T-helper 17 cell (primary cell): ENCODE measurements at regions not wholly inside any gene's neighbourhood (a gene's known extent, or its start where the extent isn't known, plus 50 kb on each side); places are given as distances from the start of the nearest gene placed in this dataset.

Experiments
- ATAC-seq: fragments of 150-1000 bp; cut with Tn5 transposase; 2 replicates; pipeline ENCODE4 v1.10.0; 2021; ENCODE audit warnings: mild to moderate bottlenecking, moderate library complexity
- DNase-seq, 3 donors: peaks; one replicate each; pipeline versions ENCODE4 v3.0.0 to v3.0.0-alpha.2; 2020 to 2021
- H3K9me3 ChIP-seq: one replicate; pipeline ENCODE4 v1.7.0; 2013; ENCODE audit warnings: low read length, mild to moderate bottlenecking; ENCODE audit not compliant: control insufficient read depth, poor library complexity, severe bottlenecking
- H3K27ac Mint-ChIP-seq: one replicate; pipeline ENCODE4 v1.8.0; 2022; ENCODE audit warnings: mild to moderate bottlenecking, moderate library complexity, mixed read lengths
- H3K27me3 Mint-ChIP-seq: one replicate; pipeline ENCODE4 v1.8.0; 2022; ENCODE audit warnings: mixed read lengths
- H3K36me3 Mint-ChIP-seq: one replicate; pipeline ENCODE4 v1.8.0; 2022; ENCODE audit warnings: low read depth, mixed read lengths
- H3K4me1 Mint-ChIP-seq: one replicate; pipeline ENCODE4 v1.8.0; 2022; ENCODE audit warnings: mild to moderate bottlenecking, mixed read lengths
- H3K4me3 Mint-ChIP-seq: one replicate; pipeline ENCODE4 v1.8.0; 2022; ENCODE audit warnings: mild to moderate bottlenecking, moderate library complexity, mixed read lengths

DNA sequence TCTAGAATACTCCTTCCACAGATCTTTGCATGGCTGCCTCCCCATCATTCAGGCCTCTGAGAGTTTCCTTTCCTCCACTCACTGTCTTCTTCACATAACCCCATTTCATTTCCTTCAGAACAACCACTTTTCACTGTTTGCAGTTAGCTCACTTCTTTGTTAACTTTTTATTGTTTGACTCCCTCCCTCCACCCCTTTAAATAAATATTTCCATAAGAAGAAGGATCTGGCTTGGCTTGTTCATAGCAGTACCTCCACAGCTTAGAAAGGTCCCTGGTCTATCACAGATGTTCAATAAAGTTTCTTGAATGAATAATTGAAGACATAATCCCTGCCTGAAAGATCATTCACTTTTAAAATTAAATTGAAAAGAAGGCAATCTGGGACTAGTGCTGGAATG, 661.6 kb downstream of the ACTL7B start:
- no peak overlapping the region for H3K27ac Mint-ChIP-seq
- no peaks in the 10 kb centered on the region for H3K9me3 ChIP-seq
- no peaks in the 10 kb centered on the region for H3K36me3 Mint-ChIP-seq
- H3K4me3 Mint-ChIP-seq: no peak overlapping the region
- DNase-seq (no peak), ATAC-seq (no peak)
- H3K4me1 Mint-ChIP-seq: no peaks in the 10 kb centered on the region
- no peaks in the 10 kb centered on the region for H3K27me3 Mint-ChIP-seq

DNA sequence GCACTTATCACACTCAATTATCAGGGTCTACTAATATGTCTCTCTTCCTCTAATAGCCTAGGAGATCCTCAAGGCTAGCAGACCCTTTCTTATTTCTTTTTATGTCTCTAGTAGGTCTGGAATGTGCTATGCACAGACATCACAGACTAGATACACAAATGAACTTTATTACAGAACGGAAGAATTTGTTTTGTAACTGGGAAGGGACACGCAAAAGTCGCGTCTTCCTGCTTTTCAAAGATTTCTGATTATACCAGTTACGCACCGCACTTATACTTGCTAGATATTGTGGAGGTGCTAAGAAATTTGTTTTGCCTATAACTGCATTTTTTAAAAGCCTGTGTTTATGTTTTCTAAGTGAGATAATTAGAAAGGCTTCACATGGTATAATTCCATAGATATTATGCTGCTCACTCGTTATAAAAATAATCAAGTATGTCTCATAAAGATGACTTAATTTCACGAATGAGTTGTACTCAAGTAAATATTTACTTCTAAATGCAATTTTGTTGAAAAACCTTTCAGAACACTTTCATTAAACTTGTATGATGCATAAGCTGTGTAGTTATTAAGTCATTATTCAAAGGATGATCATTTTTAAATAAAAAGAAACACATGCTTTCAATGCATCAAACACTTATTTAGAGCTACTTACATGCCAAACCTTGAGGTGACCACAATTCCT, 662.6 kb downstream of the ACTL7B start:
- no peaks in the 10 kb centered on the region for H3K9me3 ChIP-seq
- ATAC-seq (no peak), DNase-seq (no peak)
- Mint-ChIP-seq H3K27ac (no peak overlapping the region), H3K27me3 (no peaks in the 10 kb centered on the region), H3K4me3 (no peak overlapping the region), H3K36me3 (no peaks in the 10 kb centered on the region), H3K4me1 (no peaks in the 10 kb centered on the region)

DNA sequence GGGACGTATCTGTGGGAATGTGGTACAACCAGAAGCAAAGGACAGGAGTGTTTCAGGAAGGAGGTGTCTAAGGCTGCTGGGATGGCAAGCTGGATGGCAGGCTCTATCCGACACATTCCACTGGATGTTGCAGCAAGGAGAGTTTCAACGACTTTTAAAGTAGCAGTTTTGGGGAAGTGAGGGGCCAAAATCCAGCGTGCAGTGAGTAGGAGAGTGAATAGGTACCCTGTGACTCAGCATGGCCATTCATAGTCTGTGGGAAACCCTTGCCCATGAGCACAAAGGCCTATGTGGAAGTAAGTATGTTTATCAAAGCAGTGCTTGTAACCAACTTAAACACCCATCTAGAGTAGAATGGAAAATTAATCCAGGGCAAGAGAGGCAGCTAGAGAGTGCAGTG, 664.7 kb downstream of the ACTL7B start:
- Mint-ChIP-seq H3K4me1 (no peaks in the 10 kb centered on the region), H3K36me3 (no peaks in the 10 kb centered on the region), H3K27me3 (no peaks in the 10 kb centered on the region), H3K4me3 (no peak overlapping the region), H3K27ac (no peak overlapping the region)
- no peak for ATAC-seq
- no peak for DNase-seq
- no peaks in the 10 kb centered on the region for H3K9me3 ChIP-seq

DNA sequence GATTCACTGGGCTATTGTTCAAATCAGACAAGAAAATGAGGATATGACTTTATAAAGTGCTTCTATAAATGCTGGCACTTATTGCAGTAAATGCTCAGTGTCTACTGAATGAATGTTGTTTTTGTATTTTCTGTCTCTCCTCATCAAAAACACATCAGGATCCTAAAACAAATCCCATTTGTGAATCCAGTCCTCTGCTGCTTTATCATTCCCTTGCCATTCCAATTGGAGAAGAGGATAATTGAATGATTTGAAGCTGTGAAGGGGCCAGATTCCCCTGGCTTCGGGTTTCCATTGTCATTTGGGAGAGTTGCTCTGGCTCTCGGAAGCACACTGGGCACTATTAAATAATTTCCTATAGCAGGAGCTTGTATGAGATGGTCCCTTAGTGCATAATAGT, 666.8 kb downstream of the ACTL7B start:
- Mint-ChIP-seq H3K4me3 (no peak overlapping the region), H3K27ac (no peak overlapping the region), H3K36me3 (no peaks in the 10 kb centered on the region), H3K27me3 (no peaks in the 10 kb centered on the region), H3K4me1 (no peaks in the 10 kb centered on the region)
- no peak for ATAC-seq
- no peak for DNase-seq
- H3K9me3 ChIP-seq: no peaks in the 10 kb centered on the region

DNA sequence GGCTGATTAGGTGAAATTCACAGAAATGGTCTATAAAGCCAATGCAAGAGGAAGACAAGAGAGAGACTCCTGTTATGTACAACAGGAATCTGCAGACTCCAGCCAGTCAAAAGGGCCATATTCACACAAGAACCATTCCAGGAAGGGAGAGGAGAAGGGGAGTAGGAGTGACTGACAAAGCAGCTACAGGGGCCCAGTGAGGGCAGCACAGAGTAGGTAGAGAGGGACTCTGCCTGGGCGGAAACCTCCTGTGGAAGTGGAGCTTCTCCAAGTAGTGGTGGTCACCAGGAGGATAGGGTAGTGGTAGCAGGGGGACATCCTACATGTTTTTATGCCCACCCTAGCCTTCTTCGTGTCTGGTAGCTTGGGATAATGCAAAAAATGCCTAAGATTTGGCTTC, 667.3 kb downstream of the ACTL7B start:
- Mint-ChIP-seq H3K27ac (no peak overlapping the region), H3K4me1 (no peaks in the 10 kb centered on the region), H3K27me3 (no peaks in the 10 kb centered on the region), H3K4me3 (no peak overlapping the region), H3K36me3 (no peaks in the 10 kb centered on the region)
- no peaks in the 10 kb centered on the region for H3K9me3 ChIP-seq
- DNase-seq (no peak), ATAC-seq (no peak)

DNA sequence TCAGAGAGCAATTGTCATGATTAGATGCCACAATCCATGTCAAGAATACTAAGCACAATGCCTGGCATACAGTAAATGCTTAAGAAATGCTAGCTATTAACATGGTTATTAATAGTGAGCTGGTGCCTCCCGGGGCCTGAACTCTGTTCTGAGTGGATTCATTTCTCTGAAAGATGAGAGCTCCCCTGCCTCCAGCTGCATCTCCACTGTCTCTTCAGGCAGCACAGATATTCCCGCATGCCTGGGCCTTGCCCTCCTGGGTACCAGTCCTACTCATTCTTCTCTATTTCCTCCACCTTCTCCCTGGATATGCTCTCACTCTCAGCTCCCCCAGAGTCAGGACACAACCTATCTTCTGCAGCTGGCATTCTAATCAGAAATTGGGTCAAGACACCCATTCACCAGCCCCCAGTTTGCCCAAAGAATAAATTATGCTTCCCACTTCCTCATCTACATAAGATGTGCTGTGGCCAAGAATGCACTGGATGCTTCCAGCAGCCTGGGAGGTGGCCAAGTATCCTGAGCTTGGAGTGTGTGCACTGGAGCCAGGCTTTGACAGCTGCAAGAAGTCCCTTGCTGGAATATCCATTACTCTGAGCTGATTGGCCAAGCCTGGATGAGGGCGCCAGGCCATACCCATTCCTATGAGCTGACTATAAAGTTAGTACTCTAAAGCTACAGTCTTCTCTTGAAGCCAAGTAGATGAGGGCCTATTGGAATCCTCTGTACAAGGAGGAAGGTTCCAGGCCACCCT, 669.0 kb downstream of the ACTL7B start:
- Mint-ChIP-seq H3K4me3 (no peak overlapping the region), H3K4me1 (no peaks in the 10 kb centered on the region), H3K27ac (no peak overlapping the region), H3K27me3 (no peaks in the 10 kb centered on the region), H3K36me3 (no peaks in the 10 kb centered on the region)
- no peaks in the 10 kb centered on the region for H3K9me3 ChIP-seq
- no peak for ATAC-seq
- DNase-seq: no peak

DNA sequence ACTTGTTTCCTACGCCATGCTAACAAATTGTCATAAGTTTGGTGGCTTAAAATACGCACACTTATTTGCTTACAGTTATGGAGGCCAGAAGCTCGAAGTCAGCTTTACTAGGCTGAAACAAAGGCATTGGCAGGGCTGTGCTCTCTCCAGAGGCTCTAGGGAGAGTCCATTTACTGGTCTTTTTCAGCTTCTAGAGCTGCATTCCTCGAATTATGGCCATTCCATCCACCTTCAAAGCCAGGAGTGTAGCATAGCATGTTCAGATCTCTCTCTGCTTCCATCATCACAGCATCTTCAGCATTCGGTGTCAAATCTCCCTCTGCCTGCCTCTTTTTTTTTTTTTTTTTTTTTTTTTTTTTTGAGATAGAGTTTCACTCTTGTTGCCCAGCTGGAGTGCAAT, 670.2 kb downstream of the ACTL7B start:
- no peak overlapping the region for H3K27ac Mint-ChIP-seq
- H3K4me3 Mint-ChIP-seq: no peak overlapping the region
- DNase-seq (no peak), ATAC-seq (no peak)
- no peaks in the 10 kb centered on the region for H3K36me3 Mint-ChIP-seq
- no peaks in the 10 kb centered on the region for H3K9me3 ChIP-seq
- H3K4me1 Mint-ChIP-seq: no peaks in the 10 kb centered on the region
- no peaks in the 10 kb centered on the region for H3K27me3 Mint-ChIP-seq

DNA sequence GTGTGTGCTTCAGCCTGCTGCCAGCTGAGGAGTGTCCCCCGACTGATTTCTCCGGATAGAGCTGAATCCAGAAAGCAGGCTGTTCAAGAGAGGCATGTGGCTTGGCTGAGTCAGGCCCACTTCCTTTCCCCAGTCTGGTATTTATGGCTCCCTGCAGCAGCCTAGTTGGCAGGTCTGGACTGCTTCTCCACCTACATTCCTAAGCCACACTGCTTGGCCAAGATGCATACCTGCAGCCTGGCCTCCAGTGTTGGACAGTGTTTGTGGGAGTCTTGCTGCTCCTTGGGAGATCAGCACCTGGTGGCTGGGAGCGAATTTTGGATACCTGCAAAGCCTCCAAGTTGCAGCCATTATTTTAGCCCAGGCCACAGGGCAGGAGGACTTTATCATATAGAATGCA, 670.8 kb downstream of the ACTL7B start:
- Mint-ChIP-seq H3K27ac (no peak overlapping the region), H3K4me3 (no peak overlapping the region)
- DNase-seq: no peak

DNA sequence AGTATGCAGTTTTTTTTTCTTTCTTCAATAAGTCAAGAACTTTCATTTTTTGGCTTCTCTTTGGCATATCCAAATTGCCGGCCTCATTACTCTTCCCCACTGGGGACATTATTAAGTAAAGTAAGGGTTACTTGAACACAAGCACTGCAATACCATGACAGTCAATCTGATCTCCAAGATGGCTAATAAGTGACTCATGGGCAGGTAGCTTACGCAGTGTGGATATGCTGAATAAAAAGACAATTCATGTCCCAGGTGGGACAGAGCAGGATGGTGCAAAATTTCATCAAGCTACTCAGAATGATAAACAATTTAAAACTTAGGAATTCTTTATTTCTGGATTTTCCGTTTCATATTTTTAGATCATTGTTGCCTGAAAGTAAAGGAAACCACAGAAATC, 671.8 kb downstream of the ACTL7B start:
- no peaks in the 10 kb centered on the region for H3K27me3 Mint-ChIP-seq
- ATAC-seq (no peak), DNase-seq (no peak)
- H3K4me1 Mint-ChIP-seq: no peaks in the 10 kb centered on the region
- no peak overlapping the region for H3K27ac Mint-ChIP-seq
- H3K4me3 Mint-ChIP-seq: no peak overlapping the region
- no peaks in the 10 kb centered on the region for H3K36me3 Mint-ChIP-seq
- no peaks in the 10 kb centered on the region for H3K9me3 ChIP-seq

More for the DNA sequence above, 670.8 kb downstream of the ACTL7B start:
- H3K4me1 Mint-ChIP-seq: no peaks in the 10 kb centered on the region
- no peak for ATAC-seq
- H3K9me3 ChIP-seq: no peaks in the 10 kb centered on the region
- H3K36me3 Mint-ChIP-seq: no peaks in the 10 kb centered on the region
- no peaks in the 10 kb centered on the region for H3K27me3 Mint-ChIP-seq

DNA sequence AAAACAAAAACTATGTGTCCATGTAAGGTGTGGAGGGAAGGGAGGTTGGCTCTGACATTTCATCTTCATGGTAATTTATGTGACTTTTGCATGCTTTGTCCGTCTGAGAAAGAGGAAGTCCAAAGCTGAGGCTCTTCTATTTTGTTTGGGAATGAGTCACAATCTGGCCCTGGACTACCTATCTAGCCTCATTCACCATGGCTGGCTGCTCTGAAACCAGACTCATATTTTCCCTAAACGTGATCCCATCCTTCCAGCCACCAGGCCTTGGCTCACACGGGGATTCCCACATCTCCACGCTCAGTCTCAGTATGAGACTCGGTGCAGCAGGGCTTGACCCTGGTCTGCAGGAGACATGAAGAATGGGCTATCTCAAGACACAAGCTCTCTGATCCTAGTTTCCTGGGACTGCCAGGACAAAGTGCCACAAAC, 672.8 kb downstream of the ACTL7B start:
- no peak for ATAC-seq
- Mint-ChIP-seq H3K27ac (no peak overlapping the region), H3K27me3 (no peaks in the 10 kb centered on the region), H3K4me1 (no peaks in the 10 kb centered on the region), H3K4me3 (no peak overlapping the region), H3K36me3 (no peaks in the 10 kb centered on the region)
- H3K9me3 ChIP-seq: no peaks in the 10 kb centered on the region
- DNase-seq: no peak

DNA sequence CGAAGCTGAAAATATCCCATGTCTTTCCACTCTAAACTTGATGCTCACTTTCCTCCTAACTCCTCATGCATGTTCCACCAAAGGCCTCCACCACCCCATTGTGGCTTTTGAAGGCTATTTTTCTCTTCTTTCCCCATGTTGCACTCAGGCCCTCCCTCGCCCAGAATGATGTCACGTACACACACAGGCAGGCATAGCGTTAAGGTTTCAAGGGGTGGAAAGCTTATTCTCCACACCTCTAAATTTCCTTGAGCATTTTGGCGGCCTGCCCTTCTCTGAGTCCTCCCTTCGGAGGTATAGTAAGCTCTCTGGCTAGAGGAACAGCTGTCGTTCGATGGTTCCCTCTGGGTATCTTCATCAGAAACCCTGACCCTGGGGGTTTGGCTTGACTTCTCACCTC, 673.5 kb downstream of the ACTL7B start:
- H3K9me3 ChIP-seq: no peaks in the 10 kb centered on the region
- DNase-seq: no peak
- Mint-ChIP-seq H3K27me3 (no peaks in the 10 kb centered on the region), H3K4me1 (no peaks in the 10 kb centered on the region), H3K27ac (no peak overlapping the region), H3K36me3 (no peaks in the 10 kb centered on the region), H3K4me3 (no peak overlapping the region)
- no peak for ATAC-seq

DNA sequence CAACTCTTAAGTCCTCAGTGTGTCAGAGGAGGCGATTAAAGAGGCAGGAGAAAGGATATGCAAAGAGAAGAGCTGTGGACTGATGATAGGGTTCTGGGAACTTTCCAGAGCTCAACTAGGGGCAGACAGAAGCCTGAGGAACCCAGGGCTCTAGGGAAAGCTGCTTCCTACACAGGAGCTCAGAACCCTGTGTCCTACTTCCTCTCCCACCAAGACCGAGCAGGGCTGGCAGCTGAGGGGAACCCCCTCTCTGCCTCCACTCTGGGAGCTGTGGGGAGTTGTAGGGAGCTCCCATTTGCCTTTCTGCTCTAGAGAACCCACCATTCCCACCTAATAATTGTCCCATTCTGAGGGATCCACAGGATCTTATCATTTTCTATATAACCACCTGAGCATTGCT, 674.3 kb downstream of the ACTL7B start:
- Mint-ChIP-seq H3K36me3 (no peaks in the 10 kb centered on the region), H3K27ac (no peak overlapping the region), H3K4me3 (no peak overlapping the region), H3K4me1 (no peaks in the 10 kb centered on the region), H3K27me3 (no peaks in the 10 kb centered on the region)
- DNase-seq (no peak), ATAC-seq (no peak)
- H3K9me3 ChIP-seq: no peaks in the 10 kb centered on the region

DNA sequence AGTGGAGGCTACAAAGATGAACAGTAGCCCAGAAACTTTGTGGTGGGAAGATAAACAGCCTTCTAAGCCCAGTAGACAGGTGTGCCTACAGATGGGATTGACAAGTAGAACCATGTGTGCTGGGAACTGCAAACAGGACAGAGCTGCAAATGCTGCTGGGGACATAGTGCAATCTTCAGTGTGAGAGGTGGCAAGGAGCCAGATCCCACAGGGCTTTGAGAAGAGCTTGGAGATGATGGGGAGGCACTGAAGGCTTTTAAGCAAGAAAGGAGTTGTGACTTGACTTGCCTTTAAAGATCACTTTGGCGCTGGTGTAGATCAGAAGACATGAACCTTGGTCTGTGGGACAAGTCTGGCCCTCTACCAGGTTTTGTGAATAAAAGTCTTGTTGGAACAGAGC, 675.2 kb downstream of the ACTL7B start:
- H3K27ac Mint-ChIP-seq: no peak overlapping the region
- H3K27me3 Mint-ChIP-seq: no peaks in the 10 kb centered on the region
- H3K4me1 Mint-ChIP-seq: no peaks in the 10 kb centered on the region
- no peak overlapping the region for H3K4me3 Mint-ChIP-seq
- ATAC-seq: no peak
- DNase-seq: no peak
- no peaks in the 10 kb centered on the region for H3K36me3 Mint-ChIP-seq
- H3K9me3 ChIP-seq: no peaks in the 10 kb centered on the region

DNA sequence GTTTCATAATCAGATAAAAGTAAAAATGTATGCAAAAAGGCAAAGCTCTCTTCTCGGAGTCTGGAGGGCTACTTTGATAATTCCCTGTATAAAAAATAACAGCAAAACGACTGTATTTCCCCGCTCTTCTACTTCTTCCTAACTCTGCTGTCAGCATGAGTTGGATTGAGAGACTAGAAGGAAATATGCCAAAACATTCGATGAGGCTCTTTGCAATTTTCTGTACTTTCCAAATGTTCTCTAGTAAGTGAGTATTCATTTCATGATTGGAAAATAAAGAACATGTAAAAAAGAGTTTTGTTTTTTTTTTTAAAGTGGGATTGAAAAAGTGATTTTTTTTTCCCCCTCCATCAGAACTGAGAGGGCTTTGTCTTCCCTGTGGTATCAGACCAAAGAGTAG, 677.5 kb downstream of the ACTL7B start:
- Mint-ChIP-seq H3K4me1 (no peaks in the 10 kb centered on the region), H3K27ac (no peak overlapping the region), H3K36me3 (no peaks in the 10 kb centered on the region), H3K27me3 (no peaks in the 10 kb centered on the region), H3K4me3 (no peak overlapping the region)
- DNase-seq (no peak), ATAC-seq (no peak)
- no peaks in the 10 kb centered on the region for H3K9me3 ChIP-seq
